Esophagus squamous epithelium (tissue), 5 donors: ENCODE measurements at regions not wholly inside any gene's neighbourhood (a gene's known extent, or its start where the extent isn't known, plus 50 kb on each side); places are given as distances from the start of the nearest gene placed in this dataset.

Experiments used
- DNase-seq: peaks from one replicate; lab custom pipeline; 2025; lab: John Stamatoyannopoulos, UW
- H3K27ac ChIP-seq, 4 donors: fragments of 200-600 bp; sonication (generic); one replicate each; pipeline ENCODE4 v1.5.1; 2016 to 2019; ENCODE audit warnings: mild to moderate bottlenecking in 1 of 4
- H3K27me3 ChIP-seq, 4 donors: fragments of 200-600 bp; sonication (generic); 1 replicate in 3 of 4; 2 replicates in 1 of 4; pipeline versions ENCODE4 v1.5.1 to v1.6.0; 2017 to 2021; ENCODE audit warnings: antibody characterized with exemption in 1 of 4
- H3K36me3 ChIP-seq, 3 donors: fragments of 200-600 bp; sonication (generic); one replicate each; pipeline ENCODE4 v1.5.1; 2016 to 2019
- H3K4me1 ChIP-seq, 3 donors: fragments of 200-600 bp; sonication (generic); one replicate each; pipeline ENCODE4 v1.5.1; 2017 to 2019
- H3K4me3 ChIP-seq, 4 donors: fragments of 200-600 bp; sonication (generic); 1 replicate in 3 of 4; 2 replicates in 1 of 4; pipeline ENCODE4 v1.5.1; 2016 to 2019; ENCODE audit warnings: mild to moderate bottlenecking in 2 of 4, moderate library complexity in 1 of 4
- H3K9me3 ChIP-seq, 3 donors: fragments of 200-600 bp; sonication (generic); one replicate each; pipeline ENCODE4 v1.5.1; 2016 to 2019
- CTCF ChIP-seq, 6 experiments: fragments of 450-650 bp in 4 of 6; fragments of 200-600 bp in 2 of 6; sonication (generic) in 2 of 6; IDR thresholded peaks; one replicate each; pipeline ENCODE4 v1.5.1; 2016 to 2019; ENCODE audit warnings: antibody characterized with exemption in 6 of 6, mild to moderate bottlenecking in 4 of 6, moderate library complexity in 4 of 6
- POLR2A ChIP-seq, 4 donors: fragments of 450-650 bp; IDR thresholded peaks; one replicate each; pipeline ENCODE4 v1.6.1; 2017; ENCODE audit warnings: antibody characterized with exemption in 4 of 4, mild to moderate bottlenecking in 4 of 4, moderate library complexity in 3 of 4
- WGBS, 2 donors: methylation state at CpG; one replicate each; pipeline ENCODE4 v1.1.5; 2018; 5-methylcytosine and 5-hydroxymethylcytosine counted together
- intact Hi-C: fragments of 100-400 bp; cut with DNase I; formaldehyde crosslinking; loops from one replicate; pipeline ENCODE4 v1.15.0; 2022
- donor health status: DM: yes; HTN: yes; CAD: no.

GRCh38 chr1:25066256-25066655 lies 136.2 kb upstream of the RUNX3 start:
- WGBS, 2 donors, result 8 to 25% methylated on average over 2 to 7 of the region's 8 CpGs
- TF ChIP-seq CTCF (IDR thresholded peaks at IDR 0.05) (no peak), POLR2A (IDR thresholded peaks at IDR 0.05) (no peak)
- H3K27me3 ChIP-seq, result peaks cover 0 to 22% (median 0%) of the 10 kb centered on the region in 4 donors
- intact Hi-C loops, result no loop called here
- H3K27ac ChIP-seq, result no peak overlapping the region
- no peaks in the 10 kb centered on the region for H3K36me3 ChIP-seq
- no peak overlapping the region for H3K4me3 ChIP-seq
- peaks cover 3 to 14% (median 3%) of the 10 kb centered on the region in 3 donors for H3K4me1 ChIP-seq
- no peaks in the 10 kb centered on the region for H3K9me3 ChIP-seq
- DNase-seq, result no peak

- TF ChIP-seq POLR2A (IDR thresholded peaks at IDR 0.05), result no peak
- TF ChIP-seq CTCF (IDR thresholded peaks at IDR 0.05), result no peak
- 60 to 61% methylated on average over 8 to 9 of the region's 18 CpGs for WGBS, 2 donors
- no peaks in the 10 kb centered on the region for H3K9me3 ChIP-seq
- peaks cover 0 to 23% (median 0%) of the 10 kb centered on the region in 4 donors for H3K27me3 ChIP-seq
- DNase-seq, result no peak
- peaks cover 3 to 14% (median 3%) of the 10 kb centered on the region in 3 donors for H3K4me1 ChIP-seq
- H3K27ac ChIP-seq, result no peak overlapping the region
- intact Hi-C loops, result no loop called here
- H3K36me3 ChIP-seq, result no peaks in the 10 kb centered on the region
- no peak overlapping the region for H3K4me3 ChIP-seq
These were observed 135.7 kb upstream of the RUNX3 start for GRCh38 chr1:25065795-25066238.

DNA sequence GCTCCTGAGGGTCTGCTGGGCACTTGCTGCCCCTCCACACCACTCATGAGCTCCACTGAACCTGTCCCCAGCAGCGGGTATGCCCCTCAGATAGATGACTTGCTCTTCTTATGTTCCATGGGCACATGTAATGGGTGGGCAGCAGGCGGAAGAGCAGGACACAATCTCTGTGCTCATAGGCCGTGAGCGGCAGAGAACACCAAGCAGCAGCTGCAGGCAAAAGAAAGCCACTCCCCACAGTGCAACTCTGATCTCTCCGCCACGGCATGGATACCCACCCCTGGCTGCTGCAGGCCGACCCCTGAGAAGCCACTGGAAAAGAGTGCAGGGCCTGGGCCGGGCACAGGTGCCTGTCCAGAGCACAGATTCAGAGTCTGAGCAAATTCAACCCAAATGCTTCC lies 135.2 kb upstream of the RUNX3 start:
- Histone ChIP-seq H3K27me3 (peaks cover 0 to 23% (median 0%) of the 10 kb centered on the region in 4 donors), H3K4me1 (peaks cover 3 to 14% (median 3%) of the 10 kb centered on the region in 3 donors), H3K4me3 (no peak overlapping the region), H3K9me3 (no peaks in the 10 kb centered on the region), H3K27ac (no peak overlapping the region), H3K36me3 (no peaks in the 10 kb centered on the region)
- TF ChIP-seq POLR2A (IDR thresholded peaks at IDR 0.05), result no peak
- no peak for TF ChIP-seq CTCF (IDR thresholded peaks at IDR 0.05)
- intact Hi-C loops, result no loop called here
- DNase-seq, result no peak
- 77 to 86% methylated on average over 3 to 5 of the region's 8 CpGs for WGBS, 2 donors

DNA sequence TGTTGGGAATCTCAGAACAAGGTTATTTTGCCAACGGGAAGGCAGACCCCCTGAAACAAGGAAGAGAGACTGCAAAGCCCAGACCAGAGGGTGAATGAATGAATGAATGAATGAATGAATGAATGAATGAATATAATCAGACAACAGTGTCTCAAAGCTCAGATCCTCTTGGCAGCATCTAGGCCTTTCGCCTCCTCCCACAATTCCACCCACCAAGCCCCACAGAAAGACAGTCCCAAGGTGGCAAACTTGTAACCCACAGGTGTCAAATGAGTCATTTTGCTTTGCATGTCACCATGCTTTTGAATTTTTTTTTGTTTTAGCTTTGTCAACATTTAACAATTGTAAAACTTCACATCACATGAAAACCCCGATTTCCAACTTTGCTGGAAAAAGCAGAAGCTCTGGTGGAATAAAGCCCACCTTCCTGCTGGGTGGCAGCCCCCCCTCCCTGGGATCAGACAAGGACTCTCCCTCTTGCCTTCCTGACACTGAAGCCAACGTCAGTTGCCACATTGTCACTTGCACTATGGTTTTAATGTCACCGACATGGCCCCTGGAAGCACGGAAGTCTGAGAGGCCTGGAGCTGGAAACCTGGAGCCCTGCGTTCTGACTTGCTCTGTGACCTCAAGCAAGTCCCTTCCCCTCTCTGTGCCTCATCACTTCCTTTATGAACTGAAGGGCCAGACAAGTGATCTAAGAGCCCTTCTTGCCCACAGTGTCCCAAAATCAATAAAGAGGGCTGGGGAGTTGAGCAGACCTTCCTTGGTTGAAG lies 134.6 kb upstream of the RUNX3 start:
- Histone ChIP-seq H3K27ac (no peak overlapping the region), H3K27me3 (peaks cover 0 to 23% (median 0%) of the 10 kb centered on the region in 4 donors), H3K4me1 (peaks cover 3 to 14% (median 3%) of the 10 kb centered on the region in 3 donors), H3K4me3 (no peak overlapping the region), H3K9me3 (no peaks in the 10 kb centered on the region), H3K36me3 (no peaks in the 10 kb centered on the region)
- DNase-seq, result no peak
- 76 to 77% methylated on average over 7 of the region's 7 CpGs for WGBS, 2 donors
- TF ChIP-seq POLR2A (IDR thresholded peaks at IDR 0.05) (no peak), CTCF (IDR thresholded peaks at IDR 0.05) (no peak)
- intact Hi-C loops, result no loop called here

DNA sequence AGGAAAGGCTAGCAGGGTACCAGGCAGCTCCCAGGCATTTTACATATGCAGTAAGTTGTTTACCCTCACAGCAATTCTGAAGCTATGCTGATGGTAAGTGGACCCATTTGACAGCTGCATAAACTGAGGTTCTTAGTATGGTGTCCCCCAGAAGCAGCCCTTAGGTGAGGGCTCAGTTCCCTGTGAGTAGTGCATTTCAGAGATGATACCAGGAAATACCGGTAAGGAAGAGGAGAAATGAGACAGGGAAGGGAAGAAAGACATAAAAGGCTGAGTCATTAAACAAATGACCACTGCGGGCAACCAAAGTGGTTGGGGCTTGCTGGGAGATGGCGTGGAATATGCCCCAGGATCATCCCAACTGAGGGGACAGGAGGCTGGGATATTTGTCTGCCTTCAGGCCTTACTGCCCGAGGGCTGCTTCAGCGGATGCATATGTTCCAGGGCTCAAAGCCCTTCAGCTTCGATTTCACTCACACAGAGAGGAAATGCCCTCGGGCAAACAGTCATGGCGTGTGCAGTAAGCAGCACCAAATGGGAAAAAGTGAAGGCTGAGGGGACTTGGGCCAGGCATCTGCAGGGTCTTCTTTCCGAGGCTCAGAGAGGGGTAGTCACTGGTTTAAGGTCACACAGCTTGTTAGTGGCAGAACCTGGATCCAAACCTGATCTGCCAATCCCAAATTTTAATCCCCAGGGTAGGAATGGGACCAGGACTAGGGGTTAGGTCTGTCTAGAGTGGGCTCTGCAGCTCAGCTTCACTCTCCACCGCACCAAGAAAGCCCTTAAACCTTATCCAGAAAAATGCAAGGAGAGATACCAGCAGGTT lies 133.7 kb upstream of the RUNX3 start:
- peaks cover 3 to 14% (median 3%) of the 10 kb centered on the region in 3 donors for H3K4me1 ChIP-seq
- TF ChIP-seq POLR2A (IDR thresholded peaks at IDR 0.05) (no peak), CTCF (IDR thresholded peaks at IDR 0.05) (no peak)
- no peaks in the 10 kb centered on the region for H3K36me3 ChIP-seq
- intact Hi-C loops, result no loop called here
- WGBS, 2 donors, result 55 to 60% methylated on average over 9 to 10 of the region's 10 CpGs
- no peak overlapping the region for H3K27ac ChIP-seq
- peaks cover 0 to 23% (median 0%) of the 10 kb centered on the region in 4 donors for H3K27me3 ChIP-seq
- H3K4me3 ChIP-seq, result no peak overlapping the region
- no peak for DNase-seq
- H3K9me3 ChIP-seq, result no peaks in the 10 kb centered on the region
